ENCODE measurements at regions not wholly inside any gene's neighbourhood (a gene's known extent, or its start where the extent isn't known, plus 50 kb on each side); places are given as distances from the start of the nearest gene placed in this dataset.

DNA sequence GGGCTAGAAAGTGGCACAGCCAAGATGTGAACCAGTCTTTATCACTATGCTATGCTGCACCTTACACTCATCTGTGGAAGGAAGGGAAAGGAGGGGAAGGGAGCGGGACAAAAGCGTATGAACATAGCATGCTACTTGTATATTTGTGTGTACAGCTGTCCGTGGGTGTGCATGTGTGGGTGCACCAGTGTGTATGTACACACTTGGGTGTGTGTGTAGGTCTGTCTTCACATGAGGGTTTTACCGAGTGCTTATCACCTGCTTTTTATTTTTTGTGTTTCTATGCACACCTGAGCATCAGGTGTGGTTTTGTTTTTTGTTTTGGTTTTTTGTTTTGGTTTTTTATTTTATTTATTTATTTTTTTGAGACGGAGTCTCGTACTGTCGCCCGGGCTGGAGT is 255.7 kb downstream of the RRAGC start:
- TF ChIP-seq, protein P1, sequence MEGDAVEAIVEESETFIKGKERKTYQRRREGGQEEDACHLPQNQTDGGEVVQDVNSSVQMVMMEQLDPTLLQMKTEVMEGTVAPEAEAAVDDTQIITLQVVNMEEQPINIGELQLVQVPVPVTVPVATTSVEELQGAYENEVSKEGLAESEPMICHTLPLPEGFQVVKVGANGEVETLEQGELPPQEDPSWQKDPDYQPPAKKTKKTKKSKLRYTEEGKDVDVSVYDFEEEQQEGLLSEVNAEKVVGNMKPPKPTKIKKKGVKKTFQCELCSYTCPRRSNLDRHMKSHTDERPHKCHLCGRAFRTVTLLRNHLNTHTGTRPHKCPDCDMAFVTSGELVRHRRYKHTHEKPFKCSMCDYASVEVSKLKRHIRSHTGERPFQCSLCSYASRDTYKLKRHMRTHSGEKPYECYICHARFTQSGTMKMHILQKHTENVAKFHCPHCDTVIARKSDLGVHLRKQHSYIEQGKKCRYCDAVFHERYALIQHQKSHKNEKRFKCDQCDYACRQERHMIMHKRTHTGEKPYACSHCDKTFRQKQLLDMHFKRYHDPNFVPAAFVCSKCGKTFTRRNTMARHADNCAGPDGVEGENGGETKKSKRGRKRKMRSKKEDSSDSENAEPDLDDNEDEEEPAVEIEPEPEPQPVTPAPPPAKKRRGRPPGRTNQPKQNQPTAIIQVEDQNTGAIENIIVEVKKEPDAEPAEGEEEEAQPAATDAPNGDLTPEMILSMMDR (IDR thresholded peaks at IDR 0.05 in 2 of 3, conservative IDR thresholded peaks at IDR 0.05 in 1 of 3; ENCODE audit: borderline replicate concordance in 1 of 3, insufficient read depth in 1 of 3, low read depth in 2 of 3, low read length in 2 of 3) = no peak
- TF ChIP-seq POLR2AphosphoS5 (IDR thresholded peaks at IDR 0.05; ENCODE audit: low read depth, low read length) (no peak), YY1 (IDR thresholded peaks at IDR 0.05; ENCODE audit: extremely low read depth, insufficient replicate concordance, low read depth, low read length) (no peak), ZNF274 (IDR thresholded peaks at IDR 0.05; ENCODE audit: low read depth, low read length) (no peak), EZH2 (IDR thresholded peaks at IDR 0.05) (no peak), CBX3 (IDR thresholded peaks at IDR 0.05; ENCODE audit: low read depth) (no peak)
- TF ChIP-seq, protein P2, sequence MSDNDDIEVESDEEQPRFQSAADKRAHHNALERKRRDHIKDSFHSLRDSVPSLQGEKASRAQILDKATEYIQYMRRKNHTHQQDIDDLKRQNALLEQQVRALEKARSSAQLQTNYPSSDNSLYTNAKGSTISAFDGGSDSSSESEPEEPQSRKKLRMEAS (IDR thresholded peaks at IDR 0.05) = no peak
